ENCODE measurements at regions not wholly inside any gene's neighbourhood (a gene's known extent, or its start where the extent isn't known, plus 50 kb on each side); places are given as distances from the start of the nearest gene placed in this dataset.

DNA sequence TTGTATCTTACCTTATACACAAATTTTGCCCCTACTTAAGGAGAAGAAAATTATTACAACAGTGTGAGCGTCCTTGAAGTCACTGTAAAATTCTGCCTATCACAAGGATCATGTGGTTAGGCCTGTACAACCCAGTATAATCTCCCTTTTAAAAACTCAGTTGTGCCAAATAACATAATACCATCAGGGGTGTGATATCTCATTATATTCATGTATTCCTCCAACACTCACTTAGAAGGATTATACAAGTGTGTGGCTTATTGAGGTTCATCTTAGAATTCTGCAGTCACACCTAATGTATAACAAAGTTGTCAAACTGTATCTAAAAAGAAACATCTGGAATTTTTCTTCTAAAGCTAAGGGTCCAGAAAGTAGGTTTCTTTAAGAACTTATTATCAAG lies 998.8 kb upstream of the LRRTM1 start:
- no peak overlapping the region for H3K4me2 ChIP-seq (ENCODE audit: extremely low read depth, insufficient read depth, low read length)
- H3K79me2 ChIP-seq (ENCODE audit: control insufficient read depth, insufficient read depth, low read length) = no peaks in the 10 kb centered on the region
- no peaks in the 10 kb centered on the region for H4K20me1 ChIP-seq (ENCODE audit: control insufficient read depth, extremely low read depth, insufficient read depth, low read length)
- no peaks in the 10 kb centered on the region for H3K27me3 ChIP-seq (ENCODE audit: control insufficient read depth, insufficient read depth, low read length)
- no peak overlapping the region for H3K4me3 ChIP-seq (replicated peaks in 1 of 4; ENCODE audit: control extremely low read depth in 1 of 4, insufficient read depth in 1 of 4, low read depth in 3 of 4, low read length in 4 of 4)
- no peaks in the 10 kb centered on the region for H3K9me3 ChIP-seq (ENCODE audit: control insufficient read depth, insufficient read depth, low read depth, low read length)
- no peak for DNase-seq (ENCODE audit: low read depth in 2 of 2)
- H3K27ac ChIP-seq (ENCODE audit: insufficient read depth, low read length) = no peak overlapping the region
- H3K36me3 ChIP-seq (ENCODE audit: control insufficient read depth, insufficient read depth, low read length) = no peaks in the 10 kb centered on the region
- no peak for TF ChIP-seq EZH2 (IDR thresholded peaks at IDR 0.05; ENCODE audit: low read length, missing control alignments)
- TF ChIP-seq, protein P1, sequence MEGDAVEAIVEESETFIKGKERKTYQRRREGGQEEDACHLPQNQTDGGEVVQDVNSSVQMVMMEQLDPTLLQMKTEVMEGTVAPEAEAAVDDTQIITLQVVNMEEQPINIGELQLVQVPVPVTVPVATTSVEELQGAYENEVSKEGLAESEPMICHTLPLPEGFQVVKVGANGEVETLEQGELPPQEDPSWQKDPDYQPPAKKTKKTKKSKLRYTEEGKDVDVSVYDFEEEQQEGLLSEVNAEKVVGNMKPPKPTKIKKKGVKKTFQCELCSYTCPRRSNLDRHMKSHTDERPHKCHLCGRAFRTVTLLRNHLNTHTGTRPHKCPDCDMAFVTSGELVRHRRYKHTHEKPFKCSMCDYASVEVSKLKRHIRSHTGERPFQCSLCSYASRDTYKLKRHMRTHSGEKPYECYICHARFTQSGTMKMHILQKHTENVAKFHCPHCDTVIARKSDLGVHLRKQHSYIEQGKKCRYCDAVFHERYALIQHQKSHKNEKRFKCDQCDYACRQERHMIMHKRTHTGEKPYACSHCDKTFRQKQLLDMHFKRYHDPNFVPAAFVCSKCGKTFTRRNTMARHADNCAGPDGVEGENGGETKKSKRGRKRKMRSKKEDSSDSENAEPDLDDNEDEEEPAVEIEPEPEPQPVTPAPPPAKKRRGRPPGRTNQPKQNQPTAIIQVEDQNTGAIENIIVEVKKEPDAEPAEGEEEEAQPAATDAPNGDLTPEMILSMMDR (conservative IDR thresholded peaks at IDR 0.05 in 1 of 2, IDR thresholded peaks at IDR 0.05 in 1 of 2; ENCODE audit: low read depth in 1 of 2, low read length in 2 of 2) = no peak
- no peaks in the 10 kb centered on the region for H3K4me1 ChIP-seq (ENCODE audit: control insufficient read depth, extremely low read depth, insufficient read depth, low read length)
- H2AFZ ChIP-seq (ENCODE audit: low read length) = no peak overlapping the region
- no peak overlapping the region for H3K9ac ChIP-seq (ENCODE audit: insufficient read depth, low read length)

DNA sequence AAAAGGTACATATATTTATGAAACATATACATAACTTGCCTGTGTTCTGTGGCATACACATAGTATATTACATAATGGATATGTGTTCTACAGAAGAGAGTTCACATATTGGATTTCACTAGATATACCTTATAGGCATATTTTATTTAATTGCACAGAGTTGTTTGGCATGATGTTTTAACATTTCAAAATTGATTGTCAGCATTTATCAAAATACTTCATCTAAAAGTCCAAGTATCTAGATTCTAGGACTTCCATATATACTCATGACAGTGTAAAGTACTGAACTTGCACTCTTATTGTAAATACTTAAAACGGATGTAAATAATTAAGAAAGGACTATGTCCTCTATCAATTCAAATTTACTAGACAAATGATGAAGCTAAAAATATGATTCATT lies 995.3 kb upstream of the LRRTM1 start:
- no peaks in the 10 kb centered on the region for H4K20me1 ChIP-seq (ENCODE audit: control insufficient read depth, extremely low read depth, insufficient read depth, low read length)

DNA sequence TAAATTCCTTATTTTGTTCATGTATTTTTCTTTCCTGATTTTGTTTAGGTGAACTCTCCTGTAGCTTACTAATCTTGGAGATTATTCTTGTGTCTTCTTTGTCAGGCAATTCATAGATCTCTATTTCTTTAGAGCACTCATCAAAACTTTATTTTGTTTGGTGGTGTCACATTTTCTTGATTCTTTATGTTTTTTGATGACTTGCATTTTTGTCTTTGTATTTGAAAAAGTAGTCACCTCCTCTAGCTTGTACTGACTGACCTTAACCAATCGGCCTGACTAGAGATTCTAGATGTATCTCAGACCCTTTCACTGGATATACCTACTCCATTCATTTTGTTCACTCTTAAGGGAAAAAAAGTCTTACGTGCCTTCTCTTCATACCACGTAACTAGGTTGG lies 986.3 kb upstream of the LRRTM1 start:
- H3K4me1 ChIP-seq (ENCODE audit: control insufficient read depth, extremely low read depth, insufficient read depth, low read length) = no peaks in the 10 kb centered on the region

More for the DNA sequence above, 995.3 kb upstream of the LRRTM1 start:
- H3K4me1 ChIP-seq (ENCODE audit: control insufficient read depth, extremely low read depth, insufficient read depth, low read length) = no peaks in the 10 kb centered on the region
- H3K79me2 ChIP-seq (ENCODE audit: control insufficient read depth, insufficient read depth, low read length) = no peaks in the 10 kb centered on the region
- H3K4me3 ChIP-seq (replicated peaks in 1 of 4; ENCODE audit: control extremely low read depth in 1 of 4, insufficient read depth in 1 of 4, low read depth in 3 of 4, low read length in 4 of 4) = no peak overlapping the region
- H3K27ac ChIP-seq (ENCODE audit: insufficient read depth, low read length) = no peak overlapping the region
- H3K27me3 ChIP-seq (ENCODE audit: control insufficient read depth, insufficient read depth, low read length) = no peaks in the 10 kb centered on the region
- H3K9me3 ChIP-seq (ENCODE audit: control insufficient read depth, insufficient read depth, low read depth, low read length) = no peaks in the 10 kb centered on the region
- no peaks in the 10 kb centered on the region for H3K36me3 ChIP-seq (ENCODE audit: control insufficient read depth, insufficient read depth, low read length)
- no peak overlapping the region for H2AFZ ChIP-seq (ENCODE audit: low read length)
- DNase-seq (ENCODE audit: low read depth in 2 of 2) = no peak
- TF ChIP-seq, protein P1 (conservative IDR thresholded peaks at IDR 0.05 in 1 of 2, IDR thresholded peaks at IDR 0.05 in 1 of 2; ENCODE audit: low read depth in 1 of 2, low read length in 2 of 2) = no peak
- no peak for TF ChIP-seq EZH2 (IDR thresholded peaks at IDR 0.05; ENCODE audit: low read length, missing control alignments)
- H3K9ac ChIP-seq (ENCODE audit: insufficient read depth, low read length) = no peak overlapping the region
- H3K4me2 ChIP-seq (ENCODE audit: extremely low read depth, insufficient read depth, low read length) = no peak overlapping the region

More for the DNA sequence above, 986.3 kb upstream of the LRRTM1 start:
- Histone ChIP-seq H2AFZ (ENCODE audit: low read length) (no peak overlapping the region), H3K9ac (ENCODE audit: insufficient read depth, low read length) (no peak overlapping the region), H3K4me2 (ENCODE audit: extremely low read depth, insufficient read depth, low read length) (no peak overlapping the region), H3K36me3 (ENCODE audit: control insufficient read depth, insufficient read depth, low read length) (no peaks in the 10 kb centered on the region), H3K79me2 (ENCODE audit: control insufficient read depth, insufficient read depth, low read length) (no peaks in the 10 kb centered on the region), H3K4me3 (replicated peaks in 1 of 4; ENCODE audit: control extremely low read depth in 1 of 4, insufficient read depth in 1 of 4, low read depth in 3 of 4, low read length in 4 of 4) (no peak overlapping the region), H3K27ac (ENCODE audit: insufficient read depth, low read length) (no peak overlapping the region), H3K9me3 (ENCODE audit: control insufficient read depth, insufficient read depth, low read depth, low read length) (no peaks in the 10 kb centered on the region), H3K27me3 (ENCODE audit: control insufficient read depth, insufficient read depth, low read length) (no peaks in the 10 kb centered on the region), H4K20me1 (ENCODE audit: control insufficient read depth, extremely low read depth, insufficient read depth, low read length) (no peaks in the 10 kb centered on the region)
- DNase-seq (ENCODE audit: low read depth in 2 of 2) = no peak
- TF ChIP-seq EZH2 (IDR thresholded peaks at IDR 0.05; ENCODE audit: low read length, missing control alignments) = no peak
- TF ChIP-seq, protein P1 (conservative IDR thresholded peaks at IDR 0.05 in 1 of 2, IDR thresholded peaks at IDR 0.05 in 1 of 2; ENCODE audit: low read depth in 1 of 2, low read length in 2 of 2) = no peak

Data from fibroblast of lung (primary cell).